ENCODE measurements at regions not wholly inside any gene's neighbourhood (a gene's known extent, or its start where the extent isn't known, plus 50 kb on each side); places are given as distances from the start of the nearest gene placed in this dataset.

- DNase-seq: no peak
- H3K36me3 ChIP-seq: no peaks in the 10 kb centered on the region
- TF ChIP-seq, protein P1, sequence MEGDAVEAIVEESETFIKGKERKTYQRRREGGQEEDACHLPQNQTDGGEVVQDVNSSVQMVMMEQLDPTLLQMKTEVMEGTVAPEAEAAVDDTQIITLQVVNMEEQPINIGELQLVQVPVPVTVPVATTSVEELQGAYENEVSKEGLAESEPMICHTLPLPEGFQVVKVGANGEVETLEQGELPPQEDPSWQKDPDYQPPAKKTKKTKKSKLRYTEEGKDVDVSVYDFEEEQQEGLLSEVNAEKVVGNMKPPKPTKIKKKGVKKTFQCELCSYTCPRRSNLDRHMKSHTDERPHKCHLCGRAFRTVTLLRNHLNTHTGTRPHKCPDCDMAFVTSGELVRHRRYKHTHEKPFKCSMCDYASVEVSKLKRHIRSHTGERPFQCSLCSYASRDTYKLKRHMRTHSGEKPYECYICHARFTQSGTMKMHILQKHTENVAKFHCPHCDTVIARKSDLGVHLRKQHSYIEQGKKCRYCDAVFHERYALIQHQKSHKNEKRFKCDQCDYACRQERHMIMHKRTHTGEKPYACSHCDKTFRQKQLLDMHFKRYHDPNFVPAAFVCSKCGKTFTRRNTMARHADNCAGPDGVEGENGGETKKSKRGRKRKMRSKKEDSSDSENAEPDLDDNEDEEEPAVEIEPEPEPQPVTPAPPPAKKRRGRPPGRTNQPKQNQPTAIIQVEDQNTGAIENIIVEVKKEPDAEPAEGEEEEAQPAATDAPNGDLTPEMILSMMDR (IDR thresholded peaks at IDR 0.05; ENCODE audit: low read depth, low read length): no peak
These were observed 196.9 kb downstream of the C1D start for GRCh38 chr2:67865917-67866316.

DNA sequence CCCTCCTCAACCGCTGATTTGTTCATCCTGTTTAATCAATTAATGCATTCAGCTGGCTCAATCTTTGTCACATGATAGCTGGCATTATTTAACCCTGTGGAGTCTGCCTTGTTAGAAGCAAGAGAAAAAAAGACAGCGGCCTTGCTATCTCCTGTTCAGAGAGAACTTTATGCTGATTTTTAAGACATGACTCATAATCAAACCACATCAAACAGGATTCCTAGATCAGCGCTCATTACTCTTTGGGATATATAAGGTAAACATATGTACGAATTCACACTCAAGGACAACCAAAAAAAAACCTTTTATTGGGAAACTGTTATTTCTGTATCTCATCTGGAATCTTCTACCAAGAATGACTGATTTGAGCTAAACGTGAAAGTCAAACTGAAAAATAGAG, 195.1 kb downstream of the C1D start:
- DNase-seq: no peak
- peaks cover 25% of the 10 kb centered on the region for H3K27me3 ChIP-seq (ENCODE audit: insufficient read depth, low read depth, severe bottlenecking)
- no peaks in the 10 kb centered on the region for H3K9me3 ChIP-seq (ENCODE audit: severe bottlenecking)
- H3K36me3 ChIP-seq: no peaks in the 10 kb centered on the region
- TF ChIP-seq, protein P1 (IDR thresholded peaks at IDR 0.05; ENCODE audit: low read depth, low read length): no peak
- H3K27ac ChIP-seq: no peak overlapping the region
- no peak overlapping the region for H3K4me3 ChIP-seq (ENCODE audit: low read depth, low read length)

More at GRCh38 chr2:67865917-67866316, 196.9 kb downstream of the C1D start:
- Histone ChIP-seq H3K9me3 (ENCODE audit: severe bottlenecking) (no peaks in the 10 kb centered on the region), H3K4me3 (ENCODE audit: low read depth, low read length) (no peak overlapping the region), H3K27ac (no peak overlapping the region), H3K27me3 (ENCODE audit: insufficient read depth, low read depth, severe bottlenecking) (peaks cover 35% of the 10 kb centered on the region)

DNA sequence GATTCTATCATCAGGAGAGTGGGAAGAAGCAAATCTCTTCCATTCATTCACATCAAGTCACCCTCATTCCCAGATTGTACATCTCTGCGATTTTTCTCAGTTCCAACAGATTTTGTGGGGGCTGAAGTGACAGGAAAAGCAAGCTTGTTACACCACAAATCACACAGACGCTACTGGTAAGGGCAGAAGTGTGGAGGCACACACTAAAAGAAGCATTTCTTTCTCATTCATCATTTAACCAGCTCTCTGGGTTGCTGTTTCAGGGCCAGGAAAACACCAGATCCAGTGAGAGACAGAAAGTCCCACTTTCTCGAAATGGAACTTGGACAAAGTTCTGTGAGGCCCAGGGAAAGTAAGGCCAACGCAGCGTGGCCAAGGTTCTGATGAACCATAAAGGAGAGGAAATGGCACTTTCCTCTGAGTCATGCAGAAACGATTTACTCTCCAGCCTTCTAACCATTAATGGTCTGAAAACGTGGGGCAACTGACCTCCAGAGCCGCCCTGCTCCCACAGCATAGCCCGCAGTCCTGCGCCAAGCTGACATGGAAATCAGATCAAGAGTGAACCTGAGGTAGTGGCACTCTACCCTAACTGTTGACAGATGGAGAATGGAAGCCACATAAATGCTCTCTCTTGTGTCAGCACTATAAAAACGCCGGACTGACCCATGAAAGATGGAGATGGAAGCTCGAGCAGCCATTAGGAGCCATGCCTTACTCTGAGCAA, 191.0 kb downstream of the C1D start:
- TF ChIP-seq, protein P1 (IDR thresholded peaks at IDR 0.05; ENCODE audit: low read depth, low read length): no peak
- no peak for DNase-seq
- Histone ChIP-seq H3K36me3 (no peaks in the 10 kb centered on the region), H3K9me3 (ENCODE audit: severe bottlenecking) (peaks cover 8% of the 10 kb centered on the region), H3K27me3 (ENCODE audit: insufficient read depth, low read depth, severe bottlenecking) (peaks cover 3% of the 10 kb centered on the region), H3K27ac (no peak overlapping the region), H3K4me3 (ENCODE audit: low read depth, low read length) (no peak overlapping the region)

DNA sequence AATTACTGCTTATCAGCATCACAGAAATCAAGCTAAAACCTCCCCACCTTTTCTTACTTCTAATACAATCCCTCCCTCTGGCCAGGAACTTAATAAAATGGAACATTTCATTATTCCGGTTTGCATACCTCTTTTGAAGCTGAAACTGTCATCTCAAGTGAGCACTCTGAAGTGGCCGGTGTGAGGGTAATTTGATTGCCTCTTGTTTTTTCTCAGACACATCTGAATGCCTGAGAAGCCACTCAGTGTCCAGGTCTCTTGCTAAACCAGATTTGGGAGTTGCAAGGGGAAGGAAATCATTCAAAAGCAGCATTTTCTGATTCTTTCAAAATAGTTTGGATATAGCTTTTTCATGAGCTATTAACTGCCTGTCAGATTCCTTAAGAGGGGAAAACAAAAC, 190.3 kb downstream of the C1D start:
- H3K27ac ChIP-seq: no peak overlapping the region
- TF ChIP-seq, protein P1 (IDR thresholded peaks at IDR 0.05; ENCODE audit: low read depth, low read length): no peak
- H3K36me3 ChIP-seq: no peaks in the 10 kb centered on the region
- DNase-seq: no peak
- H3K9me3 ChIP-seq (ENCODE audit: severe bottlenecking): peaks cover 8% of the 10 kb centered on the region
- no peaks in the 10 kb centered on the region for H3K27me3 ChIP-seq (ENCODE audit: insufficient read depth, low read depth, severe bottlenecking)
- H3K4me3 ChIP-seq (ENCODE audit: low read depth, low read length): no peak overlapping the region

GRCh38 chr2:67873916-67874315, 188.9 kb downstream of the C1D start:
- no peaks in the 10 kb centered on the region for H3K27me3 ChIP-seq (ENCODE audit: insufficient read depth, low read depth, severe bottlenecking)
- peaks cover 8% of the 10 kb centered on the region for H3K9me3 ChIP-seq (ENCODE audit: severe bottlenecking)
- no peak overlapping the region for H3K4me3 ChIP-seq (ENCODE audit: low read depth, low read length)
- no peak overlapping the region for H3K27ac ChIP-seq
- no peaks in the 10 kb centered on the region for H3K36me3 ChIP-seq
- DNase-seq: no peak
- TF ChIP-seq, protein P1 (IDR thresholded peaks at IDR 0.05; ENCODE audit: low read depth, low read length): no peak

DNA sequence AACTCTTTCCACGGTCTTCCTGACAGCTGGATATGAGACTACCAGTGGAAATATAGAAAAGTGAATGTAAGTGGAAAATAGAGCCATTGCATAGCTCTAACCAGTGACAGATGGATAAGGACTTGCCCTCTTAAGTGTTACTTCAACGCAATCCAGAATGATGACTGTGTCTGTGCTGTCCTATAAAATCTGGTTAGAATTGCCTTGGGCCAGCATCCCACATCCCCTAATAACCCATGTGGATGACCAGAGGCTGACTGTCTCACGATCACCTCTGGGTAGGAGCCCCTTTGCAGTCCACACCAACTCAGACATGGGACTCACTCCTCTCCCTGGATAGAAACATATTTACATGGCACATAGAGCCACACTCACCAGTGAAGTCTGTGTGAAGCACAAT, 186.6 kb downstream of the C1D start:
- no peak overlapping the region for H3K4me3 ChIP-seq (ENCODE audit: low read depth, low read length)
- H3K36me3 ChIP-seq: no peaks in the 10 kb centered on the region
- H3K27me3 ChIP-seq (ENCODE audit: insufficient read depth, low read depth, severe bottlenecking): no peaks in the 10 kb centered on the region
- no peak overlapping the region for H3K27ac ChIP-seq
- no peak for DNase-seq
- H3K9me3 ChIP-seq (ENCODE audit: severe bottlenecking): peaks cover 8% of the 10 kb centered on the region
- TF ChIP-seq, protein P1 (IDR thresholded peaks at IDR 0.05; ENCODE audit: low read depth, low read length): no peak
